SK-N-SH (cell line): ENCODE measurements at regions not wholly inside any gene's neighbourhood (a gene's known extent, or its start where the extent isn't known, plus 50 kb on each side); places are given as distances from the start of the nearest gene placed in this dataset.

ENCODE experiments used
- EP300 ChIP-seq, 2 experiments: IDR thresholded peaks; 2 replicates each; pipeline versions ENCODE4 v1.4.0 to v1.6.1; 2012; ENCODE audit warnings: borderline replicate concordance in 1 of 2, low read depth in 1 of 2, low read length in 1 of 2
- POLR2AphosphoS5 ChIP-seq: IDR thresholded peaks from 2 replicates; pipeline ENCODE4 v1.6.1; 2012; ENCODE audit warnings: low read depth, low read length
- TF ChIP-seq, protein P1 (sequence below): fragments of 150-350 bp; IDR thresholded peaks from 2 replicates; pipeline ENCODE4 v1.6.1; 2016; ENCODE audit warnings: mild to moderate bottlenecking, low read depth, low read length
- TF ChIP-seq, protein P2 (sequence below): fragments of 200-600 bp; sonication (generic); IDR thresholded peaks from 2 replicates; pipeline ENCODE4 v1.6.1; 2017; ENCODE audit warnings: antibody characterized with exemption, mild to moderate bottlenecking, moderate library complexity

DNA sequence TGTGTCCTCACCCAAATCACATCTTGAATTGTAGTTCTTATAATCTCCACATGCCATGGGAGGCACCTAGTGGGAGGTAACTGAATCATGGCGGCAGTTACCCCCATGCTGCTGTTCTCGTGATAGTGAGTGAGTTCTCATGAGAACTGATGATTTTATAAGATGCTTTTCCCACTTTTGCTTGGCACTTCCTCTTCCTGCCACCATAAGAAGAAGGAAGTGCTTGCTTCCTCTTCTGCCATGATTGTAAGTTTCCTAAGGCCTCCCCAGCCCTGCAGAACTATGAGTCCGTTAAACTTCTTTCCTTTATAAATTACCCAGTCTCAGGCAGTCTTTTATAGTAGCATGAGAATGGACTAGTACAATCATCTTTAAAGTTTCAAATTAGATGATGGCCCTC is 902.4 kb upstream of the PIK3C3 start:
- TF ChIP-seq, protein P1, sequence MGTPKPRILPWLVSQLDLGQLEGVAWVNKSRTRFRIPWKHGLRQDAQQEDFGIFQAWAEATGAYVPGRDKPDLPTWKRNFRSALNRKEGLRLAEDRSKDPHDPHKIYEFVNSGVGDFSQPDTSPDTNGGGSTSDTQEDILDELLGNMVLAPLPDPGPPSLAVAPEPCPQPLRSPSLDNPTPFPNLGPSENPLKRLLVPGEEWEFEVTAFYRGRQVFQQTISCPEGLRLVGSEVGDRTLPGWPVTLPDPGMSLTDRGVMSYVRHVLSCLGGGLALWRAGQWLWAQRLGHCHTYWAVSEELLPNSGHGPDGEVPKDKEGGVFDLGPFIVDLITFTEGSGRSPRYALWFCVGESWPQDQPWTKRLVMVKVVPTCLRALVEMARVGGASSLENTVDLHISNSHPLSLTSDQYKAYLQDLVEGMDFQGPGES: no peak
- no peak for TF ChIP-seq POLR2AphosphoS5
- TF ChIP-seq, protein P2, sequence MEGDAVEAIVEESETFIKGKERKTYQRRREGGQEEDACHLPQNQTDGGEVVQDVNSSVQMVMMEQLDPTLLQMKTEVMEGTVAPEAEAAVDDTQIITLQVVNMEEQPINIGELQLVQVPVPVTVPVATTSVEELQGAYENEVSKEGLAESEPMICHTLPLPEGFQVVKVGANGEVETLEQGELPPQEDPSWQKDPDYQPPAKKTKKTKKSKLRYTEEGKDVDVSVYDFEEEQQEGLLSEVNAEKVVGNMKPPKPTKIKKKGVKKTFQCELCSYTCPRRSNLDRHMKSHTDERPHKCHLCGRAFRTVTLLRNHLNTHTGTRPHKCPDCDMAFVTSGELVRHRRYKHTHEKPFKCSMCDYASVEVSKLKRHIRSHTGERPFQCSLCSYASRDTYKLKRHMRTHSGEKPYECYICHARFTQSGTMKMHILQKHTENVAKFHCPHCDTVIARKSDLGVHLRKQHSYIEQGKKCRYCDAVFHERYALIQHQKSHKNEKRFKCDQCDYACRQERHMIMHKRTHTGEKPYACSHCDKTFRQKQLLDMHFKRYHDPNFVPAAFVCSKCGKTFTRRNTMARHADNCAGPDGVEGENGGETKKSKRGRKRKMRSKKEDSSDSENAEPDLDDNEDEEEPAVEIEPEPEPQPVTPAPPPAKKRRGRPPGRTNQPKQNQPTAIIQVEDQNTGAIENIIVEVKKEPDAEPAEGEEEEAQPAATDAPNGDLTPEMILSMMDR: no peak
- TF ChIP-seq EP300 (IDR thresholded peaks at IDR 0.05; ENCODE audit: borderline replicate concordance in 1 of 2, low read depth in 1 of 2, low read length in 1 of 2): no peak
